NOMO-1 treated with dmso at 0.1 percent for 144 hours (cell line): ENCODE measurements at regions not wholly inside any gene's neighbourhood (a gene's known extent, or its start where the extent isn't known, plus 50 kb on each side); places are given as distances from the start of the nearest gene placed in this dataset.
A peak's percentile ranks its signal among the peaks of the same experiment; 100 is the strongest.
"Not testable (repeated sequence)": the region's sequence is repeated elsewhere in the genome, so short reads cannot be mapped to it uniquely, and the experiment has no call there.

Experiments used
- DNase-seq: peaks from one replicate; lab custom pipeline; 2025; ENCODE audit not compliant: unreplicated experiment; lab: John Stamatoyannopoulos, UW

GRCh38 chrX:111041018-111041462 lies 55.0 kb upstream of the PAK3 start:
- DNase-seq = peak; percentile 37

GRCh38 chrX:111040377-111041017 lies 55.5 kb upstream of the PAK3 start:
- no peak for DNase-seq

GRCh38 chrX:111039606-111040005 lies 56.4 kb upstream of the PAK3 start:
- DNase-seq = no peak

GRCh38 chrX:111035991-111036390 lies 60.0 kb upstream of the PAK3 start:
- DNase-seq = no peak

- DNase-seq = no peak
Measured at GRCh38 chrX:111035256-111035655, 60.7 kb upstream of the PAK3 start.

- not testable (repeated sequence) for DNase-seq
Measured at GRCh38 chrX:111022998-111023397, 73.0 kb upstream of the PAK3 start.

- no peak for DNase-seq
Measured at GRCh38 chrX:111020283-111020682, 75.7 kb upstream of the PAK3 start.

GRCh38 chrX:111013778-111014455 lies 82.1 kb upstream of the PAK3 start:
- DNase-seq = no peak

- DNase-seq = no peak
Measured at GRCh38 chrX:111010111-111010510, 85.9 kb upstream of the PAK3 start.

- no peak for DNase-seq
Measured at GRCh38 chrX:111009256-111009655, 86.7 kb upstream of the PAK3 start.

- DNase-seq = no peak
Measured at GRCh38 chrX:111008126-111008525, 87.9 kb upstream of the PAK3 start.

- DNase-seq = no peak
Measured at GRCh38 chrX:111007238-111007637, 88.8 kb upstream of the PAK3 start.

- DNase-seq = no peak
Measured at GRCh38 chrX:111006116-111006515, 89.9 kb upstream of the PAK3 start.

GRCh38 chrX:111005166-111005565 lies 90.8 kb upstream of the PAK3 start:
- no peak for DNase-seq

GRCh38 chrX:111003118-111003517 lies 92.9 kb upstream of the PAK3 start:
- no peak for DNase-seq

GRCh38 chrX:110992611-110993010 lies 103.4 kb upstream of the PAK3 start:
- no peak for DNase-seq

- DNase-seq = no peak
Measured at GRCh38 chrX:110989869-110990268, 106.1 kb upstream of the PAK3 start.

- no peak for DNase-seq
Measured at GRCh38 chrX:110989447-110989846, 106.5 kb upstream of the PAK3 start.

- DNase-seq = no peak
Measured at GRCh38 chrX:110987292-110987691, 108.7 kb upstream of the PAK3 start.

GRCh38 chrX:110985470-110985869 lies 110.5 kb upstream of the PAK3 start:
- no peak for DNase-seq

- no peak for DNase-seq
Measured at GRCh38 chrX:110983024-110983423, 113.0 kb upstream of the PAK3 start.

GRCh38 chrX:110966839-110967238 lies 129.2 kb upstream of the PAK3 start:
- no peak for DNase-seq

- DNase-seq = no peak
Measured at GRCh38 chrX:110966091-110966454, 129.9 kb upstream of the PAK3 start.
